Keratinocyte (primary cell): ENCODE measurements at regions not wholly inside any gene's neighbourhood (a gene's known extent, or its start where the extent isn't known, plus 50 kb on each side); places are given as distances from the start of the nearest gene placed in this dataset.

ENCODE experiments used
- DNase-seq: peaks from one replicate; pipeline ENCODE4 v3.0.0-alpha.2; 2011; ENCODE audit warnings: low read depth, missing footprints, low spot score
- FAIRE-seq: peaks from 2 replicates; lab custom pipeline; 2011; peaks lifted over from hg19 to GRCh38; lab: Jason Lieb, UNC
- H2AFZ ChIP-seq: 2 replicates; pipeline ENCODE4 v1.6.0; 2012; ENCODE audit warnings: low read length, control low read depth, inconsistent platforms; ENCODE audit not compliant: control insufficient read depth
- H3K27ac ChIP-seq: 2 replicates; pipeline ENCODE4 v1.5.1; 2011; ENCODE audit warnings: low read length; ENCODE audit not compliant: control insufficient read depth, insufficient read depth
- H3K27me3 ChIP-seq: 3 replicates; pipeline ENCODE4 v1.6.0; 2011; ENCODE audit warnings: low read length; ENCODE audit not compliant: control insufficient read depth, insufficient read depth; ENCODE audit errors: extremely low read depth
- H3K36me3 ChIP-seq, 2 experiments: 2 replicates in 1 of 2; 3 replicates in 1 of 2; pipeline ENCODE4 v1.5.1; 2011; ENCODE audit warnings: low read length in 2 of 2, mild to moderate bottlenecking in 1 of 2; ENCODE audit not compliant: control insufficient read depth in 2 of 2, insufficient read depth in 2 of 2; ENCODE audit errors: extremely low read depth in 1 of 2
- H3K4me1 ChIP-seq: 3 replicates; pipeline ENCODE4 v1.5.1; 2011; ENCODE audit warnings: low read length; ENCODE audit not compliant: control insufficient read depth, insufficient read depth; ENCODE audit errors: extremely low read depth
- H3K4me2 ChIP-seq: 3 replicates; pipeline ENCODE4 v1.6.0; 2011; ENCODE audit warnings: low read depth, low read length; ENCODE audit not compliant: control insufficient read depth, insufficient read depth; ENCODE audit errors: extremely low read depth
- H3K4me3 ChIP-seq, 3 experiments: fragments of 200-600 bp in 1 of 3; sonication (generic) in 1 of 3; 2 replicates in 2 of 3; 3 replicates in 1 of 3; pipeline ENCODE4 v1.5.1; 2011 to 2016; ENCODE audit warnings: low read length in 3 of 3, mild to moderate bottlenecking in 3 of 3, control low read depth in 2 of 3, inconsistent platforms in 1 of 3, low read depth in 1 of 3, mixed read lengths in 1 of 3, mixed run types in 1 of 3, moderate library complexity in 1 of 3; ENCODE audit not compliant: control insufficient read depth in 2 of 3, insufficient read depth in 2 of 3; ENCODE audit errors: extremely low read depth in 1 of 3
- H3K79me2 ChIP-seq: 2 replicates; pipeline ENCODE4 v1.6.0; 2012; ENCODE audit warnings: low read length; ENCODE audit not compliant: control insufficient read depth, insufficient read depth
- H3K9ac ChIP-seq: 3 replicates; pipeline ENCODE4 v1.6.0; 2011; ENCODE audit warnings: low read length; ENCODE audit not compliant: control insufficient read depth, insufficient read depth; ENCODE audit errors: extremely low read depth
- H3K9me1 ChIP-seq: 3 replicates; pipeline ENCODE4 v1.6.0; 2011; ENCODE audit warnings: low read length; ENCODE audit not compliant: control insufficient read depth, insufficient read depth; ENCODE audit errors: extremely low read depth
- H3K9me3 ChIP-seq: 2 replicates; pipeline ENCODE4 v1.5.1; 2012; ENCODE audit warnings: low read depth, low read length; ENCODE audit not compliant: control insufficient read depth
- H4K20me1 ChIP-seq: 3 replicates; pipeline ENCODE4 v1.6.0; 2011; ENCODE audit warnings: low read length; ENCODE audit not compliant: control insufficient read depth, insufficient read depth; ENCODE audit errors: extremely low read depth
- EZH2 ChIP-seq: IDR thresholded peaks from one replicate; pipeline ENCODE4 v1.6.1; 2012; ENCODE audit warnings: inconsistent platforms, mild to moderate bottlenecking, low read length, moderate library complexity
- dilution Hi-C: fragments of 300-500 bp; cut with MboI; formaldehyde crosslinking; loops from one replicate; pipeline ENCODE4 v1.7.0; 2020; ENCODE audit warnings: low sequenced_read_pairs; ENCODE audit not compliant: extremely low pct_ligation_motif_present
- TF ChIP-seq, protein P1 (sequence below), 3 experiments: IDR thresholded peaks in 1 of 3; conservative IDR thresholded peaks in 1 of 3; optimal IDR thresholded peaks in 1 of 3; 2 replicates in 2 of 3; 3 replicates in 1 of 3; pipeline versions ENCODE3 to v1.5.1; 2011; ENCODE audit warnings: low read length in 3 of 3, mild to moderate bottlenecking in 3 of 3, moderate library complexity in 2 of 3, control low read depth in 1 of 3, inconsistent platforms in 1 of 3; ENCODE audit not compliant: insufficient read depth in 2 of 3; ENCODE audit errors: extremely low read depth in 1 of 3

DNA sequence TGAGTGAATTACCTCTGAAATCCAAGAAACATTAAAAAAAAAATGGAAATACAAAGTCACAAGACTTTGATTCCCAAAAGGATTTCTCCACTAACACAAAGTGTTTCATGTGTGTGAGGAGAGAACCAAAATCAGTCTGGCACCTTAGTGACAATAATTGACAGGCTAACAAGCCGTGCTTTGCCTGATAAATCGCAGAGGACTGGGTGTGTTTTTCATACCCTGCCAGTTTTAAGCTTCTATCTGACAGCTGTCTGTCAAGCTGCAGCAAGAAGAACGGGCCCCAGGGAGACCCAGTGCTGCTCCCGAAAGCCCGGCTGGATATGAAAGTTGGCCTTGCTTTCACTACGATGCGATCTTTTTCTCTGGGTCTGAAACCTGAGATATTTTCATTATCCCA is 101.6 kb upstream of the KCNK2 start:
- FAIRE-seq, result no peak
- dilution Hi-C loops, result no loop called here

DNA sequence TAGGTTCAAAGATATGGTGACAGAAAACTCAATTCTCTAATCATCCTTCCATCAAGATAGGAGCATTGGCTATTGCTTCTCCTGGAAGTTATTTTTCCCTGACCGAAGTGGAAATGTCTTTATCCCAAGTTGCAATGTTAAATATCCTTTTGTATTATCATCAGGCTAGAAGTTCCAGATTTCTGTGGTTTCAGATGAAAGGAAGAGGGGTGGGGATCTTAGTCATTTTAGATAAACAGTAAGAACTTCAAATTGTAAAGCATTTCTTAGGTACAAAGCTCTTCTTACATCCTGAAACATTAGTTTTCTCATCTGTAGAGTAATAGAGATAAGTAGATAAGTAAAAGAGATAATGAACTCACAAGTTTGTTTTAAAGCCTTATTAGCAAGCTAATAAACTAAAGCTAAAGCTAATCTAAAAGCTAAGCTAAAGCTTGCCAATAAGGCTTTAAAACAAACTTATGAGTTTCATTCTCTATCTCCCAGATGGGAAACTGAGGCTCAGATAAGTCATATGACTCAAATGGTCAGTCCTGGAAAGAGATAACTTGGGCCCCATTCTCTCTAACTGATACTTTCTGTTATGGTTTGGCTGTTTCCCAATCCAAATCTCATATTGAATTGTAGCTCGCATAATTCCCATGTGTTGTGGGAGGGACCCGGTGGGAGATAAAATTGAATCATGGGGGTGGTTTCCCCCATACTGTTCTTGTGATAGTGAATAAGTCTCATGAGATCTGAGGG is 99.2 kb upstream of the KCNK2 start:
- FAIRE-seq (no peak), DNase-seq (no peak)
- Histone ChIP-seq H3K4me2 (peak overlapping the region; percentile 39), H3K27me3 (no peaks in the 10 kb centered on the region), H3K4me3 (no peak overlapping the region), H3K9ac (no peak overlapping the region), H4K20me1 (no peaks in the 10 kb centered on the region), H3K9me3 (no peaks in the 10 kb centered on the region), H3K9me1 (no peaks in the 10 kb centered on the region), H2AFZ (no peak overlapping the region), H3K27ac (no peak overlapping the region), H3K79me2 (no peaks in the 10 kb centered on the region), H3K4me1 (peaks cover 11% of the 10 kb centered on the region), H3K36me3 (no peaks in the 10 kb centered on the region)
- dilution Hi-C loops, result no loop called here
- TF ChIP-seq, protein P1, sequence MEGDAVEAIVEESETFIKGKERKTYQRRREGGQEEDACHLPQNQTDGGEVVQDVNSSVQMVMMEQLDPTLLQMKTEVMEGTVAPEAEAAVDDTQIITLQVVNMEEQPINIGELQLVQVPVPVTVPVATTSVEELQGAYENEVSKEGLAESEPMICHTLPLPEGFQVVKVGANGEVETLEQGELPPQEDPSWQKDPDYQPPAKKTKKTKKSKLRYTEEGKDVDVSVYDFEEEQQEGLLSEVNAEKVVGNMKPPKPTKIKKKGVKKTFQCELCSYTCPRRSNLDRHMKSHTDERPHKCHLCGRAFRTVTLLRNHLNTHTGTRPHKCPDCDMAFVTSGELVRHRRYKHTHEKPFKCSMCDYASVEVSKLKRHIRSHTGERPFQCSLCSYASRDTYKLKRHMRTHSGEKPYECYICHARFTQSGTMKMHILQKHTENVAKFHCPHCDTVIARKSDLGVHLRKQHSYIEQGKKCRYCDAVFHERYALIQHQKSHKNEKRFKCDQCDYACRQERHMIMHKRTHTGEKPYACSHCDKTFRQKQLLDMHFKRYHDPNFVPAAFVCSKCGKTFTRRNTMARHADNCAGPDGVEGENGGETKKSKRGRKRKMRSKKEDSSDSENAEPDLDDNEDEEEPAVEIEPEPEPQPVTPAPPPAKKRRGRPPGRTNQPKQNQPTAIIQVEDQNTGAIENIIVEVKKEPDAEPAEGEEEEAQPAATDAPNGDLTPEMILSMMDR (optimal IDR thresholded peaks at IDR 0.05 in 1 of 3, IDR thresholded peaks at IDR 0.05 in 1 of 3, conservative IDR thresholded peaks at IDR 0.05 in 1 of 3; ENCODE audit: extremely low read depth in 1 of 3, insufficient read depth in 2 of 3, low read length in 3 of 3), result no peak
- no peak for TF ChIP-seq EZH2

More for the DNA sequence above, 101.6 kb upstream of the KCNK2 start:
- no peak for TF ChIP-seq EZH2
- TF ChIP-seq, protein P1 (optimal IDR thresholded peaks at IDR 0.05 in 1 of 3, IDR thresholded peaks at IDR 0.05 in 1 of 3, conservative IDR thresholded peaks at IDR 0.05 in 1 of 3; ENCODE audit: extremely low read depth in 1 of 3, insufficient read depth in 2 of 3, low read length in 3 of 3), result no peak
- no peak overlapping the region for H2AFZ ChIP-seq
- no peak for DNase-seq
- no peak overlapping the region for H3K9ac ChIP-seq
- no peak overlapping the region for H3K27ac ChIP-seq
- H3K9me1 ChIP-seq, result no peaks in the 10 kb centered on the region
- H3K36me3 ChIP-seq, result no peaks in the 10 kb centered on the region
- no peaks in the 10 kb centered on the region for H4K20me1 ChIP-seq
- H3K9me3 ChIP-seq, result no peaks in the 10 kb centered on the region
- H3K4me1 ChIP-seq, result peaks cover 11% of the 10 kb centered on the region
- H3K4me2 ChIP-seq, result no peak overlapping the region
- no peak overlapping the region for H3K4me3 ChIP-seq
- no peaks in the 10 kb centered on the region for H3K27me3 ChIP-seq
- no peaks in the 10 kb centered on the region for H3K79me2 ChIP-seq
